ENCODE measurements at regions not wholly inside any gene's neighbourhood (a gene's known extent, or its start where the extent isn't known, plus 50 kb on each side); places are given as distances from the start of the nearest gene placed in this dataset.

DNA sequence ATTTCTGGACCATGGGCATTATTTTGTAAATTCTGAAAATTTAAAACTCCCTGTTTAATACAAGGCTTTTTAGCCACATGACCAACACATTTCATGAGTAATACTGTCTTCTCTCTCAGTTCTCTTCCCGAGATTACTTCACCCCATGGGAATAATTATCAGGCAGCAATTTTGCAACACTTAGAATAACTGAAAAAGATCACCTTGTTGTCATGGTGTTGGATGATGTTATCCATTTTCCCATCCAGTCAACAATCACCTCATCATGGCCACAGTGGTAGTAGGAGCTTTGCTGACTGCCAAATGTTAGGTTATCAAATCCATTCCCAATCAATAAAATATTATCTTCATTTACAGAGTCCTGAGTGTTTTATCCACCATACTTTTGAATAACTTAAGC, 354.9 kb upstream of the ISL1 start:
- TF ChIP-seq, protein P1, sequence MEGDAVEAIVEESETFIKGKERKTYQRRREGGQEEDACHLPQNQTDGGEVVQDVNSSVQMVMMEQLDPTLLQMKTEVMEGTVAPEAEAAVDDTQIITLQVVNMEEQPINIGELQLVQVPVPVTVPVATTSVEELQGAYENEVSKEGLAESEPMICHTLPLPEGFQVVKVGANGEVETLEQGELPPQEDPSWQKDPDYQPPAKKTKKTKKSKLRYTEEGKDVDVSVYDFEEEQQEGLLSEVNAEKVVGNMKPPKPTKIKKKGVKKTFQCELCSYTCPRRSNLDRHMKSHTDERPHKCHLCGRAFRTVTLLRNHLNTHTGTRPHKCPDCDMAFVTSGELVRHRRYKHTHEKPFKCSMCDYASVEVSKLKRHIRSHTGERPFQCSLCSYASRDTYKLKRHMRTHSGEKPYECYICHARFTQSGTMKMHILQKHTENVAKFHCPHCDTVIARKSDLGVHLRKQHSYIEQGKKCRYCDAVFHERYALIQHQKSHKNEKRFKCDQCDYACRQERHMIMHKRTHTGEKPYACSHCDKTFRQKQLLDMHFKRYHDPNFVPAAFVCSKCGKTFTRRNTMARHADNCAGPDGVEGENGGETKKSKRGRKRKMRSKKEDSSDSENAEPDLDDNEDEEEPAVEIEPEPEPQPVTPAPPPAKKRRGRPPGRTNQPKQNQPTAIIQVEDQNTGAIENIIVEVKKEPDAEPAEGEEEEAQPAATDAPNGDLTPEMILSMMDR (conservative IDR thresholded peaks at IDR 0.05; ENCODE audit: low read depth in 2 of 2) = no peak
- no peak for TF ChIP-seq EZH2 (IDR thresholded peaks at IDR 0.05; ENCODE audit: low read depth, unreplicated experiment)
- TF ChIP-seq ZNF331 (CRISPR knock-in tag; IDR thresholded peaks at IDR 0.05; ENCODE audit: low read depth) = no peak
- TF ChIP-seq, protein P2, sequence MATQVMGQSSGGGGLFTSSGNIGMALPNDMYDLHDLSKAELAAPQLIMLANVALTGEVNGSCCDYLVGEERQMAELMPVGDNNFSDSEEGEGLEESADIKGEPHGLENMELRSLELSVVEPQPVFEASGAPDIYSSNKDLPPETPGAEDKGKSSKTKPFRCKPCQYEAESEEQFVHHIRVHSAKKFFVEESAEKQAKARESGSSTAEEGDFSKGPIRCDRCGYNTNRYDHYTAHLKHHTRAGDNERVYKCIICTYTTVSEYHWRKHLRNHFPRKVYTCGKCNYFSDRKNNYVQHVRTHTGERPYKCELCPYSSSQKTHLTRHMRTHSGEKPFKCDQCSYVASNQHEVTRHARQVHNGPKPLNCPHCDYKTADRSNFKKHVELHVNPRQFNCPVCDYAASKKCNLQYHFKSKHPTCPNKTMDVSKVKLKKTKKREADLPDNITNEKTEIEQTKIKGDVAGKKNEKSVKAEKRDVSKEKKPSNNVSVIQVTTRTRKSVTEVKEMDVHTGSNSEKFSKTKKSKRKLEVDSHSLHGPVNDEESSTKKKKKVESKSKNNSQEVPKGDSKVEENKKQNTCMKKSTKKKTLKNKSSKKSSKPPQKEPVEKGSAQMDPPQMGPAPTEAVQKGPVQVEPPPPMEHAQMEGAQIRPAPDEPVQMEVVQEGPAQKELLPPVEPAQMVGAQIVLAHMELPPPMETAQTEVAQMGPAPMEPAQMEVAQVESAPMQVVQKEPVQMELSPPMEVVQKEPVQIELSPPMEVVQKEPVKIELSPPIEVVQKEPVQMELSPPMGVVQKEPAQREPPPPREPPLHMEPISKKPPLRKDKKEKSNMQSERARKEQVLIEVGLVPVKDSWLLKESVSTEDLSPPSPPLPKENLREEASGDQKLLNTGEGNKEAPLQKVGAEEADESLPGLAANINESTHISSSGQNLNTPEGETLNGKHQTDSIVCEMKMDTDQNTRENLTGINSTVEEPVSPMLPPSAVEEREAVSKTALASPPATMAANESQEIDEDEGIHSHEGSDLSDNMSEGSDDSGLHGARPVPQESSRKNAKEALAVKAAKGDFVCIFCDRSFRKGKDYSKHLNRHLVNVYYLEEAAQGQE (IDR thresholded peaks at IDR 0.05; ENCODE audit: unreplicated experiment) = no peak

All from GM23338 (cell line).